Psoas muscle (tissue), 7 donors: ENCODE measurements at regions not wholly inside any gene's neighbourhood (a gene's known extent, or its start where the extent isn't known, plus 50 kb on each side); places are given as distances from the start of the nearest gene placed in this dataset.
A peak's percentile ranks its signal among the peaks of the same experiment; 100 is the strongest.

Source experiments
- ATAC-seq, 4 donors: fragments of 200-7000 bp; cut with Tn5 transposase; one replicate each; pipeline ENCODE4 v1.9.1; 2020; ENCODE audit warnings: moderate library complexity in 3 of 4, mild to moderate bottlenecking in 2 of 4
- DNase-seq, 2 donors: peaks; one replicate each; pipeline ENCODE4 v3.0.0-alpha.2; 2020
- H3K27ac ChIP-seq: fragments of 200-600 bp; one replicate; pipeline ENCODE4 v1.8.0; 2022
- H3K27me3 ChIP-seq, 3 donors: fragments of 200-600 bp in 1 of 3; one replicate each; pipeline versions ENCODE4 v1.6.1 to v1.8.0; 2013 to 2022; ENCODE audit warnings: low read length in 2 of 3, mild to moderate bottlenecking in 2 of 3, moderate library complexity in 1 of 3; ENCODE audit not compliant: insufficient read depth in 3 of 3
- H3K36me3 ChIP-seq, 2 donors: fragments of 200-600 bp in 1 of 2; one replicate each; pipeline versions ENCODE4 v1.6.1 to v1.8.0; 2013 to 2022; ENCODE audit warnings: low read depth in 1 of 2, mild to moderate bottlenecking in 1 of 2, moderate library complexity in 1 of 2; ENCODE audit not compliant: insufficient read depth in 1 of 2
- H3K4me1 ChIP-seq: fragments of 200-600 bp; one replicate; pipeline ENCODE4 v1.8.0; 2022
- H3K4me3 ChIP-seq: fragments of 200-600 bp; one replicate; pipeline ENCODE4 v1.8.0; 2022; ENCODE audit warnings: mild to moderate bottlenecking
- H3K9me3 ChIP-seq: fragments of 200-600 bp; one replicate; pipeline ENCODE4 v1.8.0; 2022
- CTCF ChIP-seq: fragments of 200-600 bp; IDR thresholded peaks from one replicate; pipeline ENCODE4 v1.8.0; 2022; ENCODE audit warnings: antibody characterized with exemption
- WGBS, 3 donors: extraction: QIAGEN DNeasy Blood & Tissue Kit; methylation state at CpG; one replicate each; pipeline versions ENCODE4 v1.1.6 to v1.1.7; 2013; 5-methylcytosine and 5-hydroxymethylcytosine counted together
- intact Hi-C, 2 donors: fragments of 100-400 bp; cut with DNase I; formaldehyde crosslinking; loops; one replicate each; pipeline versions ENCODE4 v1.11.0 to v1.14.2; 2022
- donor health status: healthy with polysubstance abuse.
- donor health status: DM: no; HTN: no; CAD: no; lungs with moderate emphysema.
- donor health status: Bipolar disorder and iron deficiency.
- donor health status: healthy.
- donor health status: DM: yes; HTN: yes; CAD: no.
- donor health status: DM: no; HTN: no; CAD: no.
- donor health status: DM: yes; HTN: yes; CAD: no.

GRCh38 chr16:85373741-85374570 is 239.2 kb upstream of the GSE1 start:
- Histone ChIP-seq H3K9me3 (no peaks in the 10 kb centered on the region), H3K4me3 (no peak overlapping the region), H3K36me3 (no peaks in the 10 kb centered on the region), H3K27ac (no peak overlapping the region), H3K4me1 (peaks cover 35% of the 10 kb centered on the region), H3K27me3 (no peaks in the 10 kb centered on the region)
- WGBS, 3 donors, result 90 to 93% (median 91%) methylated on average over 33 to 41 of the region's 41 CpGs
- no peak for DNase-seq
- intact Hi-C loops, result no loop called here
- ATAC-seq, result no peak
- no peak for TF ChIP-seq CTCF

- no peak for DNase-seq
- no peak overlapping the region for H3K27ac ChIP-seq
- no peak for ATAC-seq
- H3K4me1 ChIP-seq, result peaks cover 41% of the 10 kb centered on the region
- TF ChIP-seq CTCF, result no peak
- whole genome bisulfite sequencing, 3 donors, result 78 to 81% (median 79%) methylated on average over 10 of the region's 10 CpGs
- no peaks in the 10 kb centered on the region for H3K27me3 ChIP-seq
- no peak overlapping the region for H3K4me3 ChIP-seq
- no peaks in the 10 kb centered on the region for H3K36me3 ChIP-seq
- no peaks in the 10 kb centered on the region for H3K9me3 ChIP-seq
- intact Hi-C loops, result no loop called here
Observed at GRCh38 chr16:85374571-85374872, 238.6 kb upstream of the GSE1 start.

GRCh38 chr16:85375282-85375681 is 237.8 kb upstream of the GSE1 start:
- Histone ChIP-seq H3K36me3 (no peaks in the 10 kb centered on the region), H3K9me3 (no peaks in the 10 kb centered on the region), H3K4me1 (peaks cover 41% of the 10 kb centered on the region), H3K4me3 (no peak overlapping the region), H3K27me3 (no peaks in the 10 kb centered on the region), H3K27ac (no peak overlapping the region)
- intact Hi-C loops, result loop anchor here in 1 of 2 donors (5.0 kb wide), 1 partner anchor 232 kb away; no protein-coding TSS in a partner anchor
- DNase-seq (no peak), ATAC-seq (no peak)
- WGBS, 3 donors, result 97 to 100% (median 97%) methylated on average over 7 to 8 of the region's 8 CpGs
- TF ChIP-seq CTCF, result no peak

GRCh38 chr16:85376292-85377095 is 236.6 kb upstream of the GSE1 start:
- intact Hi-C loops, result loop anchor here in 1 of 2 donors (5.0 kb wide), 1 partner anchor 231 kb away; no protein-coding TSS in a partner anchor
- H3K27me3 ChIP-seq, result no peaks in the 10 kb centered on the region
- no peaks in the 10 kb centered on the region for H3K9me3 ChIP-seq
- TF ChIP-seq CTCF, result no peak
- peaks cover 42% of the 10 kb centered on the region for H3K4me1 ChIP-seq
- H3K36me3 ChIP-seq, result no peaks in the 10 kb centered on the region
- WGBS, 3 donors, result 47 to 59% (median 49%) methylated on average over 28 to 29 of the region's 29 CpGs
- DNase-seq (peak; percentile 62 to 74), ATAC-seq (peak; percentile 68 to 76 (median 68))
- peak overlapping the region; percentile 55 for H3K27ac ChIP-seq
- peak overlapping the region; percentile 11 for H3K4me3 ChIP-seq
